Neural progenitor cell (in vitro differentiated cells): ENCODE measurements at regions not wholly inside any gene's neighbourhood (a gene's known extent, or its start where the extent isn't known, plus 50 kb on each side); places are given as distances from the start of the nearest gene placed in this dataset.
"Not testable (repeated sequence)": the region's sequence is repeated elsewhere in the genome, so short reads cannot be mapped to it uniquely, and the experiment has no call there.

Source experiments
- CTCF ChIP-seq: fragments of 200-600 bp; sonication (generic); IDR thresholded peaks from 2 replicates; pipeline ENCODE4 v1.5.1; 2017; ENCODE audit warnings: antibody characterized with exemption, mild to moderate bottlenecking
- EZH2 ChIP-seq: fragments of 200-600 bp; sonication (generic); IDR thresholded peaks from 2 replicates; pipeline ENCODE4 v1.6.1; 2017; ENCODE audit warnings: antibody characterized with exemption, mild to moderate bottlenecking, moderate library complexity
- EZH2phosphoT487 ChIP-seq: fragments of 200-600 bp; sonication (generic); IDR thresholded peaks from 2 replicates; pipeline ENCODE4 v1.6.1; 2017; ENCODE audit warnings: antibody characterized with exemption

GRCh38 chr3:130203633-130204032, 122.0 kb downstream of the ALG1L2 start:
- not testable (repeated sequence) for TF ChIP-seq CTCF, EZH2, EZH2phosphoT487
